HCT116 (cell line): ENCODE measurements at regions not wholly inside any gene's neighbourhood (a gene's known extent, or its start where the extent isn't known, plus 50 kb on each side); places are given as distances from the start of the nearest gene placed in this dataset.

ENCODE experiments used
- CEBPB ChIP-seq: IDR thresholded peaks from 2 replicates; pipeline ENCODE4 v1.6.1; 2012; ENCODE audit warnings: low read depth
- CTCF ChIP-seq, 3 experiments: fragments of 200-600 bp in 1 of 3; sonication (generic) in 1 of 3; IDR thresholded peaks in 2 of 3; conservative IDR thresholded peaks in 1 of 3; 2 replicates each; pipeline ENCODE4 v1.5.1; 2012 to 2017; ENCODE audit warnings: low read depth in 2 of 3, low read length in 2 of 3, antibody characterized with exemption in 1 of 3, borderline replicate concordance in 1 of 3, control low read depth in 1 of 3, mild to moderate bottlenecking in 1 of 3, mixed read lengths in 1 of 3, mixed run types in 1 of 3, moderate library complexity in 1 of 3; ENCODE audit not compliant: insufficient read depth in 1 of 3
- EGR1 ChIP-seq: IDR thresholded peaks from 2 replicates; pipeline ENCODE4 v1.6.1; 2012; ENCODE audit warnings: low read depth
- EZH2 ChIP-seq: fragments of 200-600 bp; sonication (generic); IDR thresholded peaks from 2 replicates; pipeline ENCODE4 v1.6.1; 2017; ENCODE audit warnings: antibody characterized with exemption, mixed run types
- POLR2A ChIP-seq: IDR thresholded peaks from 2 replicates; pipeline ENCODE4 v1.7.0; 2011; ENCODE audit warnings: borderline replicate concordance; ENCODE audit not compliant: insufficient read depth, insufficient read length; ENCODE audit errors: extremely low read depth
- SP1 ChIP-seq: IDR thresholded peaks from 2 replicates; pipeline ENCODE4 v1.6.1; 2012; ENCODE audit warnings: low read depth
- TCF7L2 ChIP-seq: IDR thresholded peaks from 2 replicates; pipeline ENCODE4 v1.7.0; 2011; ENCODE audit warnings: borderline replicate concordance, inconsistent platforms; ENCODE audit not compliant: insufficient read depth, insufficient read length; ENCODE audit errors: extremely low read depth
- YY1 ChIP-seq: IDR thresholded peaks from 2 replicates; pipeline ENCODE4 v1.6.1; 2011; ENCODE audit warnings: low read length, low read depth, moderate library complexity, mild to moderate bottlenecking; ENCODE audit not compliant: insufficient replicate concordance; ENCODE audit errors: extremely low read depth
- ZNF274 ChIP-seq: fragments of 200-500 bp; sonication (Bioruptor generic); IDR thresholded peaks from 2 replicates; pipeline ENCODE4 v1.6.1; 2014; ENCODE audit warnings: mild to moderate bottlenecking, low read depth, low read length, inconsistent platforms

- TF ChIP-seq ZNF274: no peak
- no peak for TF ChIP-seq EGR1
- no peak for TF ChIP-seq TCF7L2
- no peak for TF ChIP-seq SP1
- no peak for TF ChIP-seq CTCF (IDR thresholded peaks at IDR 0.05 in 2 of 3, conservative IDR thresholded peaks at IDR 0.05 in 1 of 3; ENCODE audit: borderline replicate concordance in 1 of 3, insufficient read depth in 1 of 3, low read depth in 2 of 3, low read length in 2 of 3)
- TF ChIP-seq YY1: no peak
- TF ChIP-seq CEBPB: no peak
- TF ChIP-seq POLR2A: no peak
- TF ChIP-seq EZH2: no peak
These were observed 267.1 kb downstream of the ERMARD start for GRCh38 chr6:170018422-170018935.
